Memory B cell (primary cell): ENCODE measurements at regions not wholly inside any gene's neighbourhood (a gene's known extent, or its start where the extent isn't known, plus 50 kb on each side); places are given as distances from the start of the nearest gene placed in this dataset.
A peak's percentile ranks its signal among the peaks of the same experiment; 100 is the strongest.
"Not testable (repeated sequence)": the region's sequence is repeated elsewhere in the genome, so short reads cannot be mapped to it uniquely, and the experiment has no call there.

Experiments used
- ATAC-seq: fragments of 150-1000 bp; cut with Tn5 transposase; 2 replicates; pipeline ENCODE4 v1.10.0; 2021; ENCODE audit warnings: low read depth, mild to moderate bottlenecking, moderate library complexity
- DNase-seq, 2 donors: peaks; one replicate each; pipeline ENCODE4 v3.0.0; 2022; ENCODE audit warnings: low spot score in 2 of 2
- H3K27ac Mint-ChIP-seq: one replicate; pipeline ENCODE4 v1.8.0; 2022; ENCODE audit warnings: mild to moderate bottlenecking, moderate library complexity, mixed read lengths
- H3K27me3 Mint-ChIP-seq: one replicate; pipeline ENCODE4 v1.8.0; 2022; ENCODE audit warnings: mixed read lengths
- H3K36me3 Mint-ChIP-seq: one replicate; pipeline ENCODE4 v1.8.0; 2022; ENCODE audit warnings: mild to moderate bottlenecking, mixed read lengths
- H3K4me1 Mint-ChIP-seq: one replicate; pipeline ENCODE4 v1.8.0; 2022; ENCODE audit warnings: mixed read lengths
- H3K4me3 Mint-ChIP-seq: one replicate; pipeline ENCODE4 v1.8.0; 2022; ENCODE audit warnings: mild to moderate bottlenecking, moderate library complexity, mixed read lengths
- H3K9me3 Mint-ChIP-seq: one replicate; pipeline ENCODE4 v1.8.0; 2022; ENCODE audit warnings: mixed read lengths

GRCh38 chr3:30323649-30324048 lies 282.8 kb upstream of the TGFBR2 start:
- not testable (repeated sequence) for H3K4me1 Mint-ChIP-seq, H3K36me3 Mint-ChIP-seq, ATAC-seq, H3K9me3 Mint-ChIP-seq, DNase-seq, H3K4me3 Mint-ChIP-seq, H3K27me3 Mint-ChIP-seq, H3K27ac Mint-ChIP-seq

GRCh38 chr3:30324587-30324986 lies 281.8 kb upstream of the TGFBR2 start:
- peaks cover 2% of the 10 kb centered on the region for H3K4me1 Mint-ChIP-seq
- no peak overlapping the region for H3K4me3 Mint-ChIP-seq
- DNase-seq = no peak
- no peak overlapping the region for H3K27ac Mint-ChIP-seq
- peaks cover 3% of the 10 kb centered on the region for H3K36me3 Mint-ChIP-seq
- H3K27me3 Mint-ChIP-seq = no peaks in the 10 kb centered on the region
- ATAC-seq = no peak
- peaks cover 2% of the 10 kb centered on the region for H3K9me3 Mint-ChIP-seq

- not testable (repeated sequence) for H3K4me1 Mint-ChIP-seq, H3K27ac Mint-ChIP-seq, ATAC-seq, H3K9me3 Mint-ChIP-seq, H3K4me3 Mint-ChIP-seq, H3K27me3 Mint-ChIP-seq, H3K36me3 Mint-ChIP-seq, DNase-seq
Measured at GRCh38 chr3:30327976-30328375, 278.4 kb upstream of the TGFBR2 start.

GRCh38 chr3:30328935-30329334 lies 277.5 kb upstream of the TGFBR2 start:
- H3K27me3 Mint-ChIP-seq, H3K4me3 Mint-ChIP-seq, H3K9me3 Mint-ChIP-seq, DNase-seq, ATAC-seq, H3K27ac Mint-ChIP-seq, H3K36me3 Mint-ChIP-seq: not testable (repeated sequence)
- peaks cover 10% of the 10 kb centered on the region for H3K4me1 Mint-ChIP-seq

- Mint-ChIP-seq H3K36me3 (no peaks in the 10 kb centered on the region), H3K9me3 (no peaks in the 10 kb centered on the region), H3K27ac (no peak overlapping the region), H3K4me1 (peaks cover 10% of the 10 kb centered on the region), H3K4me3 (no peak overlapping the region), H3K27me3 (peaks cover 4% of the 10 kb centered on the region)
- ATAC-seq (no peak), DNase-seq (no peak)
Measured at GRCh38 chr3:30331519-30331918, 274.9 kb upstream of the TGFBR2 start.

GRCh38 chr3:30332196-30333021 lies 274.0 kb upstream of the TGFBR2 start:
- Mint-ChIP-seq H3K4me3 (peak overlapping the region; percentile 51), H3K27ac (no peak overlapping the region), H3K4me1 (peaks cover 10% of the 10 kb centered on the region), H3K9me3 (no peaks in the 10 kb centered on the region), H3K36me3 (no peaks in the 10 kb centered on the region), H3K27me3 (peaks cover 4% of the 10 kb centered on the region)
- DNase-seq = peak in 1 of 2 donors; percentile 17
- ATAC-seq = peak; percentile 60

- Mint-ChIP-seq H3K27ac (no peak overlapping the region), H3K4me1 (peaks cover 10% of the 10 kb centered on the region)
- no peak for ATAC-seq
Measured at GRCh38 chr3:30333143-30333542, 273.3 kb upstream of the TGFBR2 start.

GRCh38 chr3:30333903-30334302 lies 272.5 kb upstream of the TGFBR2 start:
- no peak overlapping the region for H3K27ac Mint-ChIP-seq
- DNase-seq (no peak), ATAC-seq (no peak)
- H3K27me3 Mint-ChIP-seq = peaks cover 4% of the 10 kb centered on the region
- H3K36me3 Mint-ChIP-seq = no peaks in the 10 kb centered on the region
- H3K4me3 Mint-ChIP-seq = no peak overlapping the region
- H3K4me1 Mint-ChIP-seq = peaks cover 10% of the 10 kb centered on the region
- no peaks in the 10 kb centered on the region for H3K9me3 Mint-ChIP-seq

More at GRCh38 chr3:30333143-30333542, 273.3 kb upstream of the TGFBR2 start:
- DNase-seq = no peak
- Mint-ChIP-seq H3K36me3 (no peaks in the 10 kb centered on the region), H3K9me3 (no peaks in the 10 kb centered on the region), H3K27me3 (peaks cover 4% of the 10 kb centered on the region), H3K4me3 (no peak overlapping the region)

- Mint-ChIP-seq H3K4me3 (no peak overlapping the region), H3K36me3 (no peaks in the 10 kb centered on the region), H3K4me1 (peaks cover 2% of the 10 kb centered on the region), H3K9me3 (no peaks in the 10 kb centered on the region), H3K27ac (no peak overlapping the region), H3K27me3 (no peaks in the 10 kb centered on the region)
- ATAC-seq = no peak
- DNase-seq = no peak
Measured at GRCh38 chr3:30340500-30340899, 265.9 kb upstream of the TGFBR2 start.

- peaks cover 2% of the 10 kb centered on the region for H3K4me1 Mint-ChIP-seq
- no peak for DNase-seq
- H3K4me3 Mint-ChIP-seq = no peak overlapping the region
- H3K27ac Mint-ChIP-seq = no peak overlapping the region
- no peak for ATAC-seq
- no peaks in the 10 kb centered on the region for H3K36me3 Mint-ChIP-seq
- H3K9me3 Mint-ChIP-seq = no peaks in the 10 kb centered on the region
- no peaks in the 10 kb centered on the region for H3K27me3 Mint-ChIP-seq
Measured at GRCh38 chr3:30341079-30341478, 265.3 kb upstream of the TGFBR2 start.

GRCh38 chr3:30341851-30342250 lies 264.6 kb upstream of the TGFBR2 start:
- peaks cover 2% of the 10 kb centered on the region for H3K4me1 Mint-ChIP-seq

GRCh38 chr3:30342318-30343060 lies 263.9 kb upstream of the TGFBR2 start:
- H3K36me3 Mint-ChIP-seq = no peaks in the 10 kb centered on the region
- ATAC-seq (no peak), DNase-seq (no peak)
- no peaks in the 10 kb centered on the region for H3K9me3 Mint-ChIP-seq
- no peak overlapping the region for H3K27ac Mint-ChIP-seq
- H3K27me3 Mint-ChIP-seq = no peaks in the 10 kb centered on the region
- peaks cover 2% of the 10 kb centered on the region for H3K4me1 Mint-ChIP-seq
- H3K4me3 Mint-ChIP-seq = no peak overlapping the region

More at GRCh38 chr3:30341851-30342250, 264.6 kb upstream of the TGFBR2 start:
- H3K4me3 Mint-ChIP-seq = no peak overlapping the region
- H3K27me3 Mint-ChIP-seq = no peaks in the 10 kb centered on the region
- no peak overlapping the region for H3K27ac Mint-ChIP-seq
- no peak for ATAC-seq
- H3K9me3 Mint-ChIP-seq = no peaks in the 10 kb centered on the region
- no peaks in the 10 kb centered on the region for H3K36me3 Mint-ChIP-seq
- no peak for DNase-seq

- Mint-ChIP-seq H3K27ac (no peak overlapping the region), H3K4me1 (peaks cover 2% of the 10 kb centered on the region), H3K4me3 (no peak overlapping the region), H3K27me3 (no peaks in the 10 kb centered on the region), H3K36me3 (no peaks in the 10 kb centered on the region), H3K9me3 (no peaks in the 10 kb centered on the region)
- ATAC-seq = no peak
- DNase-seq = no peak
Measured at GRCh38 chr3:30343067-30343831, 263.2 kb upstream of the TGFBR2 start.

GRCh38 chr3:30343861-30344260 lies 262.5 kb upstream of the TGFBR2 start:
- H3K27me3 Mint-ChIP-seq = no peaks in the 10 kb centered on the region
- H3K4me3 Mint-ChIP-seq = no peak overlapping the region
- H3K27ac Mint-ChIP-seq = no peak overlapping the region
- peaks cover 2% of the 10 kb centered on the region for H3K4me1 Mint-ChIP-seq
- H3K9me3 Mint-ChIP-seq = no peaks in the 10 kb centered on the region
- ATAC-seq (no peak), DNase-seq (no peak)
- no peaks in the 10 kb centered on the region for H3K36me3 Mint-ChIP-seq
